Skeletal muscle tissue (tissue), 3 donors: ENCODE measurements at regions not wholly inside any gene's neighbourhood (a gene's known extent, or its start where the extent isn't known, plus 50 kb on each side); places are given as distances from the start of the nearest gene placed in this dataset.

Source experiments
- H3K27ac ChIP-seq: one replicate; pipeline ENCODE4 v1.7.0; 2013; ENCODE audit warnings: mild to moderate bottlenecking, low read depth, low read length, inconsistent platforms
- H3K27me3 ChIP-seq, 3 donors: one replicate each; pipeline ENCODE4 v1.7.0; 2013; ENCODE audit warnings: low read length in 3 of 3; ENCODE audit not compliant: control insufficient read depth in 3 of 3, insufficient read depth in 3 of 3
- H3K36me3 ChIP-seq, 3 donors: one replicate each; pipeline ENCODE4 v1.7.0; 2013; ENCODE audit warnings: low read length in 3 of 3; ENCODE audit not compliant: control insufficient read depth in 3 of 3, insufficient read depth in 3 of 3
- H3K4me1 ChIP-seq, 3 donors: one replicate each; pipeline ENCODE4 v1.7.0; 2013; ENCODE audit warnings: low read length in 3 of 3, mild to moderate bottlenecking in 3 of 3; ENCODE audit not compliant: control insufficient read depth in 3 of 3, insufficient read depth in 3 of 3
- H3K4me3 ChIP-seq, 3 donors: one replicate each; pipeline ENCODE4 v1.7.0; 2013; ENCODE audit warnings: low read length in 3 of 3
- H3K9ac ChIP-seq, 3 donors: one replicate each; pipeline ENCODE4 v1.7.0; 2013; ENCODE audit warnings: low read length in 3 of 3, mild to moderate bottlenecking in 3 of 3, moderate library complexity in 2 of 3, low read depth in 1 of 3
- H3K9me3 ChIP-seq, 3 donors: one replicate each; pipeline ENCODE4 v1.7.0; 2013; ENCODE audit warnings: low read length in 3 of 3; ENCODE audit not compliant: control insufficient read depth in 3 of 3
- donor health status: Osteomylitis.

DNA sequence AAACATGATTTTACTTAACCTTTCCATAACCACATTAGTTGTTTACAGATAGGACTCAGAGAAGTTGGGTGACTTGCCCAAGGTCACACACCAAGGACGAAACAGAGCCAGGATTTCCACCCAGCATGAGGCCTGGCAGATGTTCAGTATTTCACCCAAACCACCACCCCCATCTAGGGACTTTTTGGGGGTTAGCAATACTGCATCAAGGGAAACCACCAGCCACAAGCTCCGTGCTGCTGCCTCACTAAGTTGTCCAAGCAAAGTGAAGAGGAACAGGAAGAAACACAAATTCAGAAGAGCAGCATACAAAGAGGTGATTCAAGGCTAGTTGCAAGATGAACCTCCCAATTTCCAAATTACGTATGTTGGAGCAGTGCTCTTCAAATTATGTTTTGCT is 219.6 kb upstream of the RORB start:
- no peak overlapping the region for H3K27ac ChIP-seq
- H3K36me3 ChIP-seq: no peaks in the 10 kb centered on the region
- H3K9ac ChIP-seq: no peak overlapping the region
- no peaks in the 10 kb centered on the region for H3K9me3 ChIP-seq
- H3K4me3 ChIP-seq: no peak overlapping the region
- H3K27me3 ChIP-seq: no peaks in the 10 kb centered on the region
- H3K4me1 ChIP-seq: no peaks in the 10 kb centered on the region

DNA sequence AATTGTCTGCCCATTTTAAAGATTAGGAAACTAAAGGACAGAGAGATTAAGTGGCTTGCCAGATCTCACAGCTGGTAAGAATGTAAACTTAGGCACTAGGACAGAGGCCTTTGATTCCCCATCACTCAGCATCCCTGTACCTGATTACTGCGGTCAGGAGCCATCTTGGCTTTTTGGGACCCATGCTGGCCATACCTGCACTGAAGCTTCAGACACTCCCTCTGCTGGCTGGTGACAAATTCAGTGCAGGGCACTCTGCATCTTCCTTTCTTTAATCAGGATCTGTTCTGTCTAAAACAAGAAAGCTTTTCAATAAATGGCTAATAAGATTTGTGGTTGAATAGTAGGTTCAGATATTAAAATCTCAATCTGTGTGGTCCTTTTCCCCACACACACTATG is 215.5 kb upstream of the RORB start:
- no peaks in the 10 kb centered on the region for H3K4me1 ChIP-seq
- H3K36me3 ChIP-seq: no peaks in the 10 kb centered on the region
- no peaks in the 10 kb centered on the region for H3K27me3 ChIP-seq
- H3K27ac ChIP-seq: no peak overlapping the region
- H3K9ac ChIP-seq: no peak overlapping the region
- no peaks in the 10 kb centered on the region for H3K9me3 ChIP-seq
- no peak overlapping the region for H3K4me3 ChIP-seq

DNA sequence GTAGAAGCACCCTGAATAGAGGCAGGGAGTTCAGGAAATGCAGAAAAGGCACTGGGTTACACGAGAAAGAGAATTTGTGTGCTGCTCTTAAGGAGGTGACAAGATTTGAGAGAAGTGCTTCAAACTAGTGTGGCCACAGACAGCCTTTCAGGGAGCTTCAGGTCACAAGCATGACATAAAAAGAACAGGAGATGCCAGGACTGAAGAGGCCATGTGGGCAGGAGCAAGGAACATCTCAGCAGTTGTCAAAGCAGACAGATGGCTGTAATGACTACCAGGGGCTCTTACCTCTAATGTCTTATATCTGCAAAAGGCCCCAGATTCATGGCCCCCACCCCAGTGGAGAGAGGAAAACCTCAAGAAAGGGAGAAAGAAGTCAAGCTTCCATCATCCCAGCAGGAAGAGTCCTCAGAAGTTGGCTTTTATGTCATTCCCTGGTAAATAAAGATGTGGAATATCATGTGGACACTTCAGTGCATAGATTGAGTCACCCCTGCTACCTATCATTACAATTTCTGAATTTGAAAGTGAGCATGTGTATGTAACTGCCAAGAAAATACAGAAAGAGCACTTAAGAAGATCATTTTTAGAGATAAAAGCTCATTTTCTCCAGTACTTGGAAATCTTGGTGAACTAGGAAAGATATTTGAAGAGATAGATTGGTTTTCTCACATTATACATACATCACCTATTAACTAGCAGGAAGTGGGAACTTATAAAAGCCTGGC is 214.4 kb upstream of the RORB start:
- no peaks in the 10 kb centered on the region for H3K27me3 ChIP-seq
- H3K9me3 ChIP-seq: no peaks in the 10 kb centered on the region
- H3K9ac ChIP-seq: no peak overlapping the region
- no peak overlapping the region for H3K4me3 ChIP-seq
- no peak overlapping the region for H3K27ac ChIP-seq
- no peaks in the 10 kb centered on the region for H3K4me1 ChIP-seq
- H3K36me3 ChIP-seq: no peaks in the 10 kb centered on the region

DNA sequence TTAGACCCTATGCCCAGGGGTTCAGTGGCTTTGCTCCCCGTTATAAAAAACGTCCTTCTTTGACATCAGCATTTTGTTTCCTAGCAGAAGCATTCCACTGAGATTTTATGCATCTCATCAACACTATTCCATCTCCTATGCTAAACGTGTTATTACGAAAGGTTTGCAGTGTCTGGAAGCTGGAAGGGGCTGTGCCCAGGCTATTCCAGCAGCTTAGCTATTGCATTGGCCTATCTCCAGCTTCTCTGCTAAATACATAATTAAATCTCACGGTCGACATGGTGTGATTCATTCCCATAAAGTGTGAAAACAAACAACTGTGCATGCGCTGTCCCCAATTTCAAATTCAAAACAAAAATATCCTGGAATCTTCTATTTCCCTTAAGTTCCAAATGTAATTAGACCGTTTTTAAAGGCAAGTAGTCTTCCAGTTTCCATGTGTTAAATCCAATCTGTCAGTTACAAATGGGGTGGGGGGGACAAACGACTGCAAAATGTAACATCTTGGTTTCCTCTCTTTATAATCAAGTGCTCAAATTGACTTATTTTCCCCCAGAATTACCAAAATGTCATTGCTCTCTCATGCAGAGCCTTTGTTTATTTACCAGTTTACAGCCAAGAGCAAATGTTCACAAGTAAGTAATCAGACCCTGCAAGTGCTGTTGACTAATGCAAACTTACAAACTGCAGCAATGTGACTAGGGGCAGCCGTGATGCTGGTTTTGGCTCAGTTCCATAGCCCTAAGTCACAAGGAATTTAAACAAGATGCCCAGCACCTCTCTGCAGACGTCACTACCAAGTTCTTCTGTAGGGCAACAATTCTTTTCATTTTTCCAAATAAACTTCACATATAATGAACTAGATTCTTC is 212.3 kb upstream of the RORB start:
- H3K27ac ChIP-seq: no peak overlapping the region
- no peak overlapping the region for H3K4me3 ChIP-seq
- no peaks in the 10 kb centered on the region for H3K36me3 ChIP-seq
- H3K27me3 ChIP-seq: no peaks in the 10 kb centered on the region
- no peaks in the 10 kb centered on the region for H3K9me3 ChIP-seq
- no peak overlapping the region for H3K9ac ChIP-seq
- no peaks in the 10 kb centered on the region for H3K4me1 ChIP-seq

DNA sequence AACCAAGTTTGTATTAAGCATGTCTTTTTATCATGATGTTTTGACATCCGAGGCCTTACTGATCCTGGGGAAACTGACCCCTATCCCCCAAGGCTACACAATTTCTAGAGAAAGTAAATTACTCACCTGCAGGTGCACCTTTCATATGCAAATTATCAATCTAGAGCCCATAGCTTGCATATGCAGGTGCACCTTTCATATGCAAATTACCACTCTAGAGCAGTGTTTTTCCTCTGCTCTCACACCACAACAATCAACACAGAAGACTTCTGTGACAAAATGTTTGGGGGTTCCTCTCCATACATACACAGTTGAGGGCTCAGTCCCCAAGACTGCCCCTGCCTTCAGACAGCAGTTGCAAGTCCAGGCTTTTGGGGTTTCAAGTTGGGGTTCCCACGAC is 203.7 kb upstream of the RORB start:
- Histone ChIP-seq H3K27me3 (no peaks in the 10 kb centered on the region), H3K9me3 (no peaks in the 10 kb centered on the region), H3K9ac (no peak overlapping the region), H3K36me3 (no peaks in the 10 kb centered on the region), H3K27ac (no peak overlapping the region), H3K4me3 (no peak overlapping the region), H3K4me1 (no peaks in the 10 kb centered on the region)

DNA sequence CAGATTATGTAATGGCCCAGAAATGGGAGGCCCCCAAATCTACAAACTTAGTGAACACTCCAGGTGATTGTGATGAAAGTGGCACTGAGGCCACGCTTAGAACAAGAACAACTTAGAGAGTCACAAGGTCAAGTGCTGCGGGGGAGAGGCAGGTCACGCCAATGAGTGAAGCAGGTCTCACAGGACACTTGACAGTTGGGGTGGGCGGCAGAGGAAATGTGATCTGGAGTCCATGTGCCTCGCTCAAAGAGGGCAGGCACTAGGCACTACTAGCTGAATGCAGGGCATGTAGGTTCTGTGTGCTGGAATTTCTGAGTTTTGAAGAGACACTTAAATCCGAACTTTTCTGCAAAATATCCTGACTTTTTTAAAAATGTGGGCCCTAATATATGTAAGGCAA is 193.2 kb upstream of the RORB start:
- Histone ChIP-seq H3K9ac (no peak overlapping the region), H3K4me1 (no peaks in the 10 kb centered on the region), H3K27ac (no peak overlapping the region), H3K9me3 (no peaks in the 10 kb centered on the region), H3K4me3 (no peak overlapping the region), H3K36me3 (no peaks in the 10 kb centered on the region), H3K27me3 (no peaks in the 10 kb centered on the region)

DNA sequence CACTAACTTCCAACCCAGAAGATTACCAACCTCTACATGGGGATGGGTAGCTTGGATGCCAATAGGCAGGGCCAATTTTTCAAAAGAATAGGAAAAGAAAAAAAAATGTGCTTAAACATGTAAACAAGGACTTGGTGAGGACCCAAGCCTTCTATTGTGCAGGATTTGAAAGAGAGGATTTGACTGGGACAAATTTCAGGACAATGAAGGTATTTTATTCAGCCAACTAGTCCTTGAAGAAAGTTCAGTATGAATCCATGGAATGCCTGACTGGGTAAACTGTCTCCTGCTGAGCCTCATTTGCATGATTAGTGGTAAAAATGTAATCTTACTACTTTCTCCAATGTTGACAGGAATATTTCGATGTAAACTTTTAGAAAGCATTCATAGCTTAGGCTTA is 192.5 kb upstream of the RORB start:
- no peak overlapping the region for H3K4me3 ChIP-seq
- no peaks in the 10 kb centered on the region for H3K27me3 ChIP-seq
- no peaks in the 10 kb centered on the region for H3K36me3 ChIP-seq

DNA sequence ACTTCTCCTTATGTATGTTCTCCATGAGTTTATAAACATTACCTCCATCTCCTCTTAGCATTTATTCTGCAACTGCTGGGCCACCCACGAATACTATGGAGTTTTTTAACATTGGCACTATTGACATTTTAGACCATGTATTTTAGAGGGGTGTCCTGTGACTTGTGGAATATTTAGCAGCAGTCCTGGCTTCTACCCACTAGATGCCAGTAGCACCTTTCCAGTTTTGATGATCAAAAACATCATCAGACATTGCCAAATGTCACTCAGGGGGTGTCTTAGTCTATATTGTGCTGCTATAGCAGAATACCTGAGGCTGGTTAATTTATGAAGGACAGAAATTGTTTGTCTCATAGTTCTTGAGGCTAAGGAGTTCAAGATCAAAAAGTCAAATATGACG is 187.5 kb upstream of the RORB start:
- Histone ChIP-seq H3K27me3 (no peaks in the 10 kb centered on the region), H3K4me3 (no peak overlapping the region), H3K9me3 (peaks cover 0 to 4% (median 0%) of the 10 kb centered on the region in 3 donors), H3K36me3 (no peaks in the 10 kb centered on the region), H3K27ac (no peak overlapping the region), H3K4me1 (no peaks in the 10 kb centered on the region), H3K9ac (no peak overlapping the region)

More for the DNA sequence above, 192.5 kb upstream of the RORB start:
- no peak overlapping the region for H3K27ac ChIP-seq
- no peaks in the 10 kb centered on the region for H3K9me3 ChIP-seq
- H3K4me1 ChIP-seq: no peaks in the 10 kb centered on the region
- no peak overlapping the region for H3K9ac ChIP-seq

DNA sequence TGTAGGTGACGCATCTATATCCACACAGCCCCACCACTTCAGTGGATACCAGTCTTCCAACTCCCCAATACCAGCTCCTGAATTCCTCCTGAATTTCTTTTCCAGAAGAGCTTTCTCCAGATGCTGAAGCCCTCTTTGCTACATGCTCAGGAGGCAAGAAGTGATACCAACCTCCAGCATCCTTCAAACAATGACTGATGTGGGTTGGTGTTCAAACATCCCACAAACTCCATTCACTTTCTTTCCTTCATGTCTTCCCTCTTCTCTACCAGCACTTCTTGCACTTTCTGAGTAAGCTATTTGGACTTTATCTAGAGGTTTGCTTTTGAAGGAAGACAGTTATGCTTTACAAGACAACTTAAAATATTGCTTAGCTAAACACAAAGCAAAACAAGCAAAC is 179.9 kb upstream of the RORB start:
- Histone ChIP-seq H3K4me1 (no peaks in the 10 kb centered on the region), H3K4me3 (no peak overlapping the region), H3K9me3 (peaks cover 0 to 4% (median 0%) of the 10 kb centered on the region in 3 donors), H3K27me3 (no peaks in the 10 kb centered on the region), H3K27ac (no peak overlapping the region), H3K9ac (no peak overlapping the region), H3K36me3 (no peaks in the 10 kb centered on the region)

DNA sequence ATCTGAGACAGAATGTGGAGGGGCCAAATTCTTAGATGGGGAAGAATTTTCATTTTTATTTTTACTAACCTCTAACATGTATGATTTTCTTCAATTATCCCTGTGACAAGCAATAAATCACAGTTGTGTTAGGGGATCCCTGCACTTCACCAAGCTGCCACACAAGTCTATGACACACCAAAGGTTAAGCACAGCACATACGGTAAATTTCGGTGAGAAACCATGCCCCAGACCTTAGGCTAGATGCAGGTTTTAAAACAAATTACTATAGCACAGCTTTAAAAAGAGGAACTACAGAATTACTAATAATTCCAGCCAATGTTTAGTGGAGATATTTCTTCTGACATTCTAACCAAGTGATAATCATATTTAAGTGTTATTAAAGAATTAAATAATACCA is 175.7 kb upstream of the RORB start:
- H3K9me3 ChIP-seq: no peaks in the 10 kb centered on the region
- H3K27me3 ChIP-seq: no peaks in the 10 kb centered on the region
- no peak overlapping the region for H3K9ac ChIP-seq
- H3K27ac ChIP-seq: no peak overlapping the region
- no peaks in the 10 kb centered on the region for H3K36me3 ChIP-seq
- no peak overlapping the region for H3K4me3 ChIP-seq
- no peaks in the 10 kb centered on the region for H3K4me1 ChIP-seq
